Gastroesophageal sphincter (tissue), 3 donors: ENCODE measurements at regions not wholly inside any gene's neighbourhood (a gene's known extent, or its start where the extent isn't known, plus 50 kb on each side); places are given as distances from the start of the nearest gene placed in this dataset.

Experiments used
- EP300 ChIP-seq: sonication (generic); formaldehyde crosslinking; IDR thresholded peaks from one replicate; pipeline ENCODE4 v1.6.1; 2017; ENCODE audit warnings: antibody characterized with exemption, mild to moderate bottlenecking
- POLR2A ChIP-seq, 2 donors: fragments of 450-650 bp; IDR thresholded peaks; one replicate each; pipeline ENCODE4 v1.6.1; 2017; ENCODE audit warnings: antibody characterized with exemption in 2 of 2, mild to moderate bottlenecking in 2 of 2, moderate library complexity in 1 of 2
- POLR2AphosphoS5 ChIP-seq: sonication (generic); formaldehyde crosslinking; IDR thresholded peaks from one replicate; pipeline ENCODE4 v1.6.1; 2017; ENCODE audit warnings: antibody characterized with exemption
- TF ChIP-seq, protein P1 (sequence below), 4 experiments: fragments of 200-600 bp in 2 of 4; fragments of 450-650 bp in 2 of 4; sonication (generic) in 1 of 4; IDR thresholded peaks; one replicate each; pipeline ENCODE4 v1.5.1; 2017 to 2019; ENCODE audit warnings: antibody characterized with exemption in 4 of 4, mild to moderate bottlenecking in 2 of 4, moderate library complexity in 2 of 4

DNA sequence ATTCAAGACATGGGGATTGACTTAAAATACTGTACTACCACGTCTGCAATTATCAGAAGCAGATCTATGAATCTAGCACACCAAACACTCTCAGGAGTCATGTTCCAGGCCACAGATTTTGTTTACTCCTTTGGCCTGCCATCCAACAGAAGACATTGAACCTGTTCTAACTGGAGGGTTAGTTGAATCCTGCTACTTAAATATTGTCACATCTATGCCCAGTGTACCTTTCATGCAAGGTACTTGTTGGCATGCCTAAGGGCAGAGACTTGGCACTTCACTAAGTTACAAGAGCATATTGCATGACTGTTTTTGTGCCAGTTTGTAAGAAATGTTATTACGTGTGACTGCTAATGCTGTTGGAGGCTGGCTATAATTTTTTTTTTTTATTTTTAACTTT is 126.9 kb upstream of the BCOR start:
- no peak for TF ChIP-seq EP300
- no peak for TF ChIP-seq POLR2AphosphoS5
- TF ChIP-seq, protein P1, sequence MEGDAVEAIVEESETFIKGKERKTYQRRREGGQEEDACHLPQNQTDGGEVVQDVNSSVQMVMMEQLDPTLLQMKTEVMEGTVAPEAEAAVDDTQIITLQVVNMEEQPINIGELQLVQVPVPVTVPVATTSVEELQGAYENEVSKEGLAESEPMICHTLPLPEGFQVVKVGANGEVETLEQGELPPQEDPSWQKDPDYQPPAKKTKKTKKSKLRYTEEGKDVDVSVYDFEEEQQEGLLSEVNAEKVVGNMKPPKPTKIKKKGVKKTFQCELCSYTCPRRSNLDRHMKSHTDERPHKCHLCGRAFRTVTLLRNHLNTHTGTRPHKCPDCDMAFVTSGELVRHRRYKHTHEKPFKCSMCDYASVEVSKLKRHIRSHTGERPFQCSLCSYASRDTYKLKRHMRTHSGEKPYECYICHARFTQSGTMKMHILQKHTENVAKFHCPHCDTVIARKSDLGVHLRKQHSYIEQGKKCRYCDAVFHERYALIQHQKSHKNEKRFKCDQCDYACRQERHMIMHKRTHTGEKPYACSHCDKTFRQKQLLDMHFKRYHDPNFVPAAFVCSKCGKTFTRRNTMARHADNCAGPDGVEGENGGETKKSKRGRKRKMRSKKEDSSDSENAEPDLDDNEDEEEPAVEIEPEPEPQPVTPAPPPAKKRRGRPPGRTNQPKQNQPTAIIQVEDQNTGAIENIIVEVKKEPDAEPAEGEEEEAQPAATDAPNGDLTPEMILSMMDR (IDR thresholded peaks at IDR 0.05): no peak
- TF ChIP-seq POLR2A (IDR thresholded peaks at IDR 0.05): no peak
